GM21390 (cell line): ENCODE measurements at regions not wholly inside any gene's neighbourhood (a gene's known extent, or its start where the extent isn't known, plus 50 kb on each side); places are given as distances from the start of the nearest gene placed in this dataset.

ENCODE experiments used
- ATAC-seq: cut with Tn5 transposase; IDR thresholded peaks from one replicate; pipeline ENCODE4 v1.9.1; 2021; ENCODE audit not compliant: unreplicated experiment

- no peak for ATAC-seq
Measured at GRCh38 chr5:2391021-2391420, 360.5 kb downstream of the IRX2 start.

GRCh38 chr5:2388571-2388970 is 362.9 kb downstream of the IRX2 start:
- ATAC-seq: no peak

- no peak for ATAC-seq
Measured at GRCh38 chr5:2387634-2388325, 363.7 kb downstream of the IRX2 start.

- no peak for ATAC-seq
Measured at GRCh38 chr5:2387250-2387633, 364.2 kb downstream of the IRX2 start.

GRCh38 chr5:2385818-2386217 is 365.7 kb downstream of the IRX2 start:
- ATAC-seq: no peak

- no peak for ATAC-seq
Measured at GRCh38 chr5:2383698-2384065, 367.8 kb downstream of the IRX2 start.

- ATAC-seq: no peak
Measured at GRCh38 chr5:2382776-2383697, 368.4 kb downstream of the IRX2 start.

GRCh38 chr5:2381861-2382260 is 369.6 kb downstream of the IRX2 start:
- ATAC-seq: no peak

- no peak for ATAC-seq
Measured at GRCh38 chr5:2381070-2381469, 370.4 kb downstream of the IRX2 start.

GRCh38 chr5:2378976-2379375 is 372.5 kb downstream of the IRX2 start:
- ATAC-seq: no peak

- ATAC-seq: no peak
Measured at GRCh38 chr5:2378108-2378507, 373.4 kb downstream of the IRX2 start.

GRCh38 chr5:2376486-2376885 is 375.0 kb downstream of the IRX2 start:
- ATAC-seq: no peak

- ATAC-seq: no peak
Measured at GRCh38 chr5:2375757-2376250, 375.7 kb downstream of the IRX2 start.

GRCh38 chr5:2375291-2375690 is 376.2 kb downstream of the IRX2 start:
- ATAC-seq: no peak

GRCh38 chr5:2374703-2375102 is 376.8 kb downstream of the IRX2 start:
- ATAC-seq: no peak

- no peak for ATAC-seq
Measured at GRCh38 chr5:2373631-2374030, 377.8 kb downstream of the IRX2 start.

- ATAC-seq: no peak
Measured at GRCh38 chr5:2371419-2371710, 380.1 kb downstream of the IRX2 start.

- ATAC-seq: no peak
Measured at GRCh38 chr5:2370626-2371418, 380.7 kb downstream of the IRX2 start.

GRCh38 chr5:2369178-2369577 is 382.3 kb downstream of the IRX2 start:
- no peak for ATAC-seq

GRCh38 chr5:2366816-2367215 is 384.7 kb downstream of the IRX2 start:
- ATAC-seq: no peak

- no peak for ATAC-seq
Measured at GRCh38 chr5:2357309-2357708, 394.2 kb downstream of the IRX2 start.

GRCh38 chr5:2355859-2356258 is 395.6 kb downstream of the IRX2 start:
- no peak for ATAC-seq
